ENCODE measurements at regions not wholly inside any gene's neighbourhood (a gene's known extent, or its start where the extent isn't known, plus 50 kb on each side); places are given as distances from the start of the nearest gene placed in this dataset.
A peak's percentile ranks its signal among the peaks of the same experiment; 100 is the strongest.

GRCh38 chr7:52017802-52018679 lies 701.4 kb upstream of the COBL start:
- ChIA-PET CTCF (interaction anchor here (1.1 to 1.7 kb wide), 5 partner anchors 10 to 34 kb away, joined by 3 to 6 read pairs (median 4); no protein-coding TSS in a partner anchor), POLR2A (no interaction called here)
- peak; percentile 40 for TF ChIP-seq CTCF (IDR thresholded peaks at IDR 0.05; ENCODE audit: control extremely low read depth, extremely low read depth, low read depth, missing control alignments)
- peak; percentile 4 for DNase-seq (ENCODE audit: extremely low spot score)

- no peak for DNase-seq (ENCODE audit: extremely low spot score)
- ChIA-PET POLR2A (no interaction called here), CTCF (no interaction called here)
- TF ChIP-seq CTCF (IDR thresholded peaks at IDR 0.05; ENCODE audit: control extremely low read depth, extremely low read depth, low read depth, missing control alignments): no peak
These were observed 692.6 kb upstream of the COBL start for GRCh38 chr7:52009181-52009580.

- POLR2A ChIA-PET: no interaction called here
- DNase-seq (ENCODE audit: extremely low spot score): no peak
- CTCF ChIA-PET: no interaction called here
- TF ChIP-seq CTCF (IDR thresholded peaks at IDR 0.05; ENCODE audit: control extremely low read depth, extremely low read depth, low read depth, missing control alignments): no peak
These were observed 690.1 kb upstream of the COBL start for GRCh38 chr7:52006674-52007073.

- no peak for DNase-seq (ENCODE audit: extremely low spot score)
- TF ChIP-seq CTCF (IDR thresholded peaks at IDR 0.05; ENCODE audit: control extremely low read depth, extremely low read depth, low read depth, missing control alignments): no peak
- ChIA-PET POLR2A (no interaction called here), CTCF (interaction anchor here (1.6 kb wide), 1 partner anchor 13 kb away, joined by 6 read pairs; no protein-coding TSS in a partner anchor)
These were observed 689.0 kb upstream of the COBL start for GRCh38 chr7:52005613-52006012.

- no peak for DNase-seq (ENCODE audit: extremely low spot score)
- TF ChIP-seq CTCF (IDR thresholded peaks at IDR 0.05; ENCODE audit: control extremely low read depth, extremely low read depth, low read depth, missing control alignments): no peak
- POLR2A ChIA-PET: no interaction called here
- CTCF ChIA-PET: interaction anchor here (1.2 kb wide), 1 partner anchor 12 kb away, joined by 4 read pairs; no protein-coding TSS in a partner anchor
These were observed 679.1 kb upstream of the COBL start for GRCh38 chr7:51995596-51996179.

- ChIA-PET CTCF (no interaction called here), POLR2A (no interaction called here)
- TF ChIP-seq CTCF (IDR thresholded peaks at IDR 0.05; ENCODE audit: control extremely low read depth, extremely low read depth, low read depth, missing control alignments): no peak
- no peak for DNase-seq (ENCODE audit: extremely low spot score)
These were observed 666.0 kb upstream of the COBL start for GRCh38 chr7:51982653-51983052.
